ENCODE measurements at regions not wholly inside any gene's neighbourhood (a gene's known extent, or its start where the extent isn't known, plus 50 kb on each side); places are given as distances from the start of the nearest gene placed in this dataset.

DNA sequence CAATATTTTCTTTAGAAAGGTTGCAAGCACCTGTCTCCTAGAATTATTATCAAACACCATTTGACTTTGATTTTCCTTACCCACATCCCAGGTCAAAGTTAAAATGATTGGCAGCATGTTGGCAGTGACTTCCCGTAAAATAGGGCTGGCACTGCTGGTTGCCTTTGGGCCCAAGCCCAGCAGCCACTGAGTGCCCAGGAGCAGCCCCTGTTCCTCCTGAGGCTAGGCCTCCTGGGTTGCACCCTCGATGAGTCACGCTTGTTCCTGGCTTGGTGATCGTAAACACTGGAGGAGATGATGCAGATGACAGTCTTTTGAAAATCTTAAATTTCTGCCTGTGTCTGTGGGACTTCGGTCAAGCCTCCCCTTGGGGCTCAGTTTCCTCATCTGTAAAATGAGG lies 290.0 kb downstream of the TLE3 start:
- Histone ChIP-seq H2AFZ (ENCODE audit: low read length) (no peak overlapping the region), H3K9me3 (ENCODE audit: insufficient read depth, low read depth, low read length) (no peaks in the 10 kb centered on the region), H3K79me2 (ENCODE audit: insufficient read depth, low read length) (no peaks in the 10 kb centered on the region), H3K4me3 (ENCODE audit: low read length, poor library complexity, severe bottlenecking) (no peak overlapping the region), H3F3A (ENCODE audit: low read depth) (no peaks in the 10 kb centered on the region), H4K20me1 (ENCODE audit: insufficient read depth, low read length, poor library complexity, severe bottlenecking) (no peaks in the 10 kb centered on the region), H3K36me3 (ENCODE audit: insufficient read depth, low read length) (no peaks in the 10 kb centered on the region), H3K4me1 (ENCODE audit: insufficient read depth, low read length, poor library complexity, severe bottlenecking) (peaks cover 43% of the 10 kb centered on the region), H3K9ac (ENCODE audit: low read depth, low read length, poor library complexity, severe bottlenecking) (no peak overlapping the region), H3K27me3 (ENCODE audit: insufficient read depth, low read length, poor library complexity, severe bottlenecking) (no peaks in the 10 kb centered on the region), H3K4me2 (ENCODE audit: low read depth, low read length, poor library complexity, severe bottlenecking) (peak overlapping the region; percentile 13), H3K9me2 (replicated peaks; ENCODE audit: low read depth, low read length) (no peaks in the 10 kb centered on the region)
- TF ChIP-seq EZH2phosphoT487 (IDR thresholded peaks at IDR 0.05; ENCODE audit: borderline replicate concordance) (no peak), CTCF (conservative IDR thresholded peaks at IDR 0.05; ENCODE audit: low read length) (no peak)

DNA sequence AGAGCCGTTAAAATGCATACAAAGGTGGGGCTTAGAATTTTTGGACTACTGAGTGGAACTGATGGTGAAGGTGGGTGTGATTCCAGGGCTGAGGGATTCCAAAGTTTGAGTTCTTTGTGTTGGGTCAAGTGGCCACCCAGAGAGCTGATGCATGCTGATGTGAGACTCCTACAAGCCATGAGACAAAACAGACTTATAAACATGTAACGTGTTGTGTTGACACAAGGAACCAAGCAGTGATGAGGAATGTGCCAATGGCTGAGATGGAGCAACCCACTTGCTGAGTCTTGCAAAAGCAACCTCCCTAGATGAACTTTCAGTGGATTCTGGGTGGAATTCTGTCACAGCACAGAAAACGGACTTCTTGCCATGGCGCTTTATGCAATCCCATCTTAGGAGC lies 289.0 kb downstream of the TLE3 start:
- H3K4me2 ChIP-seq (ENCODE audit: low read depth, low read length, poor library complexity, severe bottlenecking) = no peak overlapping the region
- H3K36me3 ChIP-seq (ENCODE audit: insufficient read depth, low read length) = no peaks in the 10 kb centered on the region
- no peaks in the 10 kb centered on the region for H3K9me3 ChIP-seq (ENCODE audit: insufficient read depth, low read depth, low read length)
- H3F3A ChIP-seq (ENCODE audit: low read depth) = no peaks in the 10 kb centered on the region
- H3K27me3 ChIP-seq (ENCODE audit: insufficient read depth, low read length, poor library complexity, severe bottlenecking) = no peaks in the 10 kb centered on the region
- no peak overlapping the region for H3K4me3 ChIP-seq (ENCODE audit: low read length, poor library complexity, severe bottlenecking)
- no peaks in the 10 kb centered on the region for H3K79me2 ChIP-seq (ENCODE audit: insufficient read depth, low read length)
- no peak overlapping the region for H2AFZ ChIP-seq (ENCODE audit: low read length)
- no peak overlapping the region for H3K9ac ChIP-seq (ENCODE audit: low read depth, low read length, poor library complexity, severe bottlenecking)
- no peaks in the 10 kb centered on the region for H3K9me2 ChIP-seq (replicated peaks; ENCODE audit: low read depth, low read length)
- H4K20me1 ChIP-seq (ENCODE audit: insufficient read depth, low read length, poor library complexity, severe bottlenecking) = no peaks in the 10 kb centered on the region
- peaks cover 43% of the 10 kb centered on the region for H3K4me1 ChIP-seq (ENCODE audit: insufficient read depth, low read length, poor library complexity, severe bottlenecking)
- TF ChIP-seq EZH2phosphoT487 (IDR thresholded peaks at IDR 0.05; ENCODE audit: borderline replicate concordance) (no peak), CTCF (conservative IDR thresholded peaks at IDR 0.05; ENCODE audit: low read length) (no peak)

DNA sequence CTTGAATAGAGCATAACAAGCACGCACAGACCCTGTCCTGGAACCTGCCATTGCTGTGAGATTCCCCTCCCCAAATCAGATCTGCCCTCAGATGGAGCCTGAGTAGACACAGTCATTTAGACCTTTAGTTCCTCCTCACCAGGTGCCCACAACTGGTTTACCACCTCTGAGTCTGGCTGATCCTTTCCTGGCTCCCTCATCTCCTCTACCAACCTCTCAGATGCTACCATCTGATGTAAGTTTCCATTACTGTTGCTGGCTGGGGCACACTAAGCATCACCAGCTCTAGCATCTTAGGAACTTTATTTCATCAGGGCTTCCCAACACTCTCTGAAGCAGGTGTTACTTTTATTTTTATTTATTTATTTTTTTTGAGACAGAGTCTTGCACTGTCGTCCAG lies 288.3 kb downstream of the TLE3 start:
- Histone ChIP-seq H3K9me3 (ENCODE audit: insufficient read depth, low read depth, low read length) (no peaks in the 10 kb centered on the region), H2AFZ (ENCODE audit: low read length) (no peak overlapping the region), H3K4me3 (ENCODE audit: low read length, poor library complexity, severe bottlenecking) (no peak overlapping the region), H3F3A (ENCODE audit: low read depth) (no peaks in the 10 kb centered on the region), H4K20me1 (ENCODE audit: insufficient read depth, low read length, poor library complexity, severe bottlenecking) (no peaks in the 10 kb centered on the region), H3K4me2 (ENCODE audit: low read depth, low read length, poor library complexity, severe bottlenecking) (no peak overlapping the region), H3K9me2 (replicated peaks; ENCODE audit: low read depth, low read length) (no peaks in the 10 kb centered on the region), H3K4me1 (ENCODE audit: insufficient read depth, low read length, poor library complexity, severe bottlenecking) (peaks cover 43% of the 10 kb centered on the region), H3K9ac (ENCODE audit: low read depth, low read length, poor library complexity, severe bottlenecking) (no peak overlapping the region), H3K36me3 (ENCODE audit: insufficient read depth, low read length) (no peaks in the 10 kb centered on the region), H3K79me2 (ENCODE audit: insufficient read depth, low read length) (no peaks in the 10 kb centered on the region), H3K27me3 (ENCODE audit: insufficient read depth, low read length, poor library complexity, severe bottlenecking) (no peaks in the 10 kb centered on the region)
- TF ChIP-seq EZH2phosphoT487 (IDR thresholded peaks at IDR 0.05; ENCODE audit: borderline replicate concordance) = no peak
- TF ChIP-seq CTCF (conservative IDR thresholded peaks at IDR 0.05; ENCODE audit: low read length) = no peak

Measured in Loucy (cell line).